IPS-20b (cell line): ENCODE measurements at regions not wholly inside any gene's neighbourhood (a gene's known extent, or its start where the extent isn't known, plus 50 kb on each side); places are given as distances from the start of the nearest gene placed in this dataset.

Source experiments
- H3K27ac ChIP-seq: one replicate; pipeline ENCODE4 v1.5.1; 2013; ENCODE audit warnings: low read length
- H3K27me3 ChIP-seq: 2 replicates; pipeline ENCODE4 v1.6.1; 2013; ENCODE audit warnings: mild to moderate bottlenecking, low read length, inconsistent platforms; ENCODE audit not compliant: insufficient read depth
- H3K36me3 ChIP-seq: 2 replicates; pipeline ENCODE4 v1.6.1; 2013; ENCODE audit warnings: low read depth, mild to moderate bottlenecking, inconsistent platforms, low read length, moderate library complexity; ENCODE audit not compliant: insufficient read depth
- H3K4me1 ChIP-seq: 2 replicates; pipeline ENCODE4 v1.6.1; 2013; ENCODE audit warnings: mild to moderate bottlenecking, control low read depth, inconsistent platforms, low read length, moderate library complexity; ENCODE audit not compliant: insufficient read depth
- H3K4me3 ChIP-seq: 2 replicates; pipeline ENCODE4 v1.5.1; 2013; ENCODE audit warnings: mild to moderate bottlenecking, low read length, inconsistent platforms
- H3K9ac ChIP-seq: 2 replicates; pipeline ENCODE4 v1.6.1; 2013; ENCODE audit warnings: low read depth, mild to moderate bottlenecking, inconsistent platforms, low read length, moderate library complexity
- H3K9me3 ChIP-seq: 2 replicates; pipeline ENCODE4 v1.6.1; 2013; ENCODE audit warnings: mild to moderate bottlenecking, low read depth, low read length, inconsistent platforms; ENCODE audit not compliant: insufficient read depth

DNA sequence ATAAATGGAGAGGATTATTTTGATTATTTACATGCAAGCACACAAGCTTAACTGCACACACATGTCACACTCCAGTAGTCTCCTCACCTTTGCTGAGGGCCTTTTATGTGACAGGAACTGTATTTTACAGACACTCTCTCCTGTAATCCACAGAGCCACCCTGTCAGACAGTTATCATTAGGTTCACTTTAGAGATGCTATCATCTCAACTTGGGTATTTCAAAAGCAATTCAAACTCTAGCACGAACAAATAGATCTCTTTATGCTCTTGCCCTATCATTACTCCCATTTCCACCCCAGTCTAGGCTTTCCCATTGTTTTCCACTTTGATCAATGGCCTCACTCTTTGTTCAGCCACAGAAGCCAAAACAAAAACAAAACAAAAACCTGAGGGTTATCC is 281.2 kb upstream of the EPHA4 start:
- Histone ChIP-seq H3K4me1 (no peaks in the 10 kb centered on the region), H3K4me3 (no peak overlapping the region), H3K36me3 (no peaks in the 10 kb centered on the region), H3K27ac (no peak overlapping the region), H3K9me3 (no peaks in the 10 kb centered on the region), H3K27me3 (no peaks in the 10 kb centered on the region), H3K9ac (no peak overlapping the region)

DNA sequence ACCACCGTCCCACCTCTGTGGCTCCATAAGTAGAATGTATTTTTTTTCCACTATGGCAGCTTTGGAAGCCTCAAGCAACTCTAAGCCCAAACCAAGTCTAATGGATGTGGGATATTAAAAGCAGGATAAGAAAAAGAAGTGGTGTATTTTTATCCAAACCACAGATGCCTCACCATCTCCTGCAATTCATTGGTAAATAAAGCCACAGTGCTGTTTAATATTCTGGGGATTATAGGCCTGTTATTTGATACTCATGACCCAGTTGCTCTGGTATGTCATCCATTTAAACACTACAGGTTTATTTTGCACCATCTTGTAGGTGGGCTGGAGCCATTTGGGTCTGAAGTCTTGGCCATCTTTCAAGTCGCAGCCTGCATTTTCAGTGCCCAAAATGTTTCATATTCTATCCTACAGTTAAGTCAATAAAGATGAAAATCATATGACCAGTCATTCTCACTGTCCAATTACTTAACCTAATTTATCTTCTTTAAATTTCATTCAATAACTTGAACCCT is 279.5 kb upstream of the EPHA4 start:
- H3K36me3 ChIP-seq = no peaks in the 10 kb centered on the region
- H3K4me3 ChIP-seq = no peak overlapping the region
- no peaks in the 10 kb centered on the region for H3K9me3 ChIP-seq
- no peak overlapping the region for H3K27ac ChIP-seq
- no peaks in the 10 kb centered on the region for H3K4me1 ChIP-seq
- H3K27me3 ChIP-seq = no peaks in the 10 kb centered on the region
- no peak overlapping the region for H3K9ac ChIP-seq

DNA sequence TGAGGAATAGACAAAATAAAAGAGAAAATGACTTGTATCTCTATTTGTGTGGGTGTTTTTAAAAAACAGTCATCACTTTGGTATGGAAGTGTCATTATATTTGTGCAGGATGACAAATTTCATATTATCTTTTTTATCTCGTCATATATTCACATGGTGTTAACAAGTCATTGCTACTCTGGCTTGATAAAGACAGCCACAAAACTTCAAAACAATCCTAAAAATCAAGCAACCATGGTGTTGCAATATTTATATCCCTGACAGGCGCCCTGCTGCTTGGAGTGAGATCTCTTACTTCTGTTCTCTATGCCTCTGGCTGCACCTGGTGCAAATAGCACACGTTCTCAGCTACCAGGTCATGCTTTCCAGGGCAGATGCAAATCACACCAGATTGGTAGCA is 278.0 kb upstream of the EPHA4 start:
- H3K9ac ChIP-seq = no peak overlapping the region
- no peak overlapping the region for H3K27ac ChIP-seq
- no peaks in the 10 kb centered on the region for H3K36me3 ChIP-seq
- H3K4me1 ChIP-seq = no peaks in the 10 kb centered on the region
- H3K27me3 ChIP-seq = no peaks in the 10 kb centered on the region
- H3K9me3 ChIP-seq = no peaks in the 10 kb centered on the region
- H3K4me3 ChIP-seq = no peak overlapping the region

DNA sequence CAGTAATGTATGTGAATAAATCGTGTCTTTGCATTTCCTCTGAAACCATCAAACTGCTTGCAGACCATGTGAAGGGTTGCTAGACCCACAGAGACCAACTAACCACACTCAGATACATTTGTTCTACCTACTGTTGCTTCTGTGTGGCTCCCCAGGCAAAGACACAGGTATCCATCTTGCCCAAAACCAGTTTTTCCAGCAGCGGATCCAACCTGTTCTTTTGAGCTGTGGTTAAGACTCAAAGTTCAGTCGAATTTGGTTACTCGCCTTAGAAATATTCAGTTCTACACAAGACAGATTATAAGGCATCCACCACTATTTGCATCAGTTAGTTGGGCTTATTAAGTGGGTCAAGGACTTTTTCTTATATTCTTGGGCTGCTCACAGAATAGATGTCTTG is 276.2 kb upstream of the EPHA4 start:
- H3K27ac ChIP-seq = no peak overlapping the region

DNA sequence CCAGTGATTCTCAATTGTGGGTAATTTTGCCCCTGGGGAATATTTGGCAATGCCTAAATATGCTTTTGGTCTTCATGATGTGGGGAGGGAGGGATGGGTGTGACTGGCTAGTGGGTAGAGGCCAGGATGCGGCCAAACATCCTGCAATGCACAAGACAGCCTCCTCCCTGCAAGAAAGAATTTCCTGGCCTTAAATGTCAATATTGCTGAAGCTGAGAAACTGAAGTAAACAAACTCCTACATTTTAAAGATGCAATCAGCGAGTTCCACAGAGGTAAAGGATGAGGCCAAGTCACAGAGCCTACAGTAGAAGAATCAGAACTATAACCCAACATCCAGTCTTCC is 272.9 kb upstream of the EPHA4 start:
- H3K4me1 ChIP-seq = no peaks in the 10 kb centered on the region
- no peak overlapping the region for H3K27ac ChIP-seq
- no peaks in the 10 kb centered on the region for H3K36me3 ChIP-seq
- H3K9ac ChIP-seq = no peak overlapping the region
- no peaks in the 10 kb centered on the region for H3K27me3 ChIP-seq
- H3K4me3 ChIP-seq = no peak overlapping the region
- H3K9me3 ChIP-seq = no peaks in the 10 kb centered on the region

More for the DNA sequence above, 276.2 kb upstream of the EPHA4 start:
- Histone ChIP-seq H3K9me3 (no peaks in the 10 kb centered on the region), H3K27me3 (no peaks in the 10 kb centered on the region), H3K4me3 (no peak overlapping the region), H3K36me3 (no peaks in the 10 kb centered on the region), H3K4me1 (no peaks in the 10 kb centered on the region), H3K9ac (no peak overlapping the region)

DNA sequence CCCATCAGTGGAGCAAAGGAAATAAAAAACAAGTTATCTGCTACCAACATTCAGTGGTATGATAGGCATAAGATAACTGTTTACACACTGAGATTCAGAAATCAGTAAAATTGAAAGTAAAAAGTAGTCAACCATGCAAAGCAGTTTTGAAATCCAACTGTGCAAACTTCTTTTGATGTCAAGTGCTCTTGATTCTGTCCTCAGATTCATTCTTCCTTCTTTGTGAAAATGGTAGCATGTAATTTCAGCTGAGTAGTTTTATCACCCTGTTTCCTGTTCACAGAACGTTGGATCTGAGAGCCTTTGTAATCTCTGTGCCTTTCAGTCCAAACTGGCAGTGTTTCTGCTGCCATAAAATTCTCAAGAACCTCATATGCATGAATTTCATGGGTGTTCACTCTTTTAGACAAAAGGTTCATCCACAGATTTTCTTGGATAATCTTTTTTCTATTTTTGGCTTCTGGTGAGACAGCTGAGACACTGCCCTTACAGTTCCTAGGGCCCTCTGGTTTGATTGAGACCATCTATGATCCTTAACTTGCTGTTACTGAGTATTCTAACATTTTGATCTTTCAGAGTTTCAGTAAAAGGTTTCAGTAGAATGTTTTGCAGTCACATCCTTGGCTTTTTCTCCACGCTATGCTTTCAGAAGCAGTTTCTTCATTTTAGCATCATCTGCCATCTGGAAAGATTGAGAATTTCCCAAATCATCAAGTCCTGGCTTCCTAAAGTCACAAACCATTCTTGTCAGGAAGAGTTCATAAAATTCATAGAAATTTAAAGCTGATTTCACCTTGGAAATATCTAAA is 272.3 kb upstream of the EPHA4 start:
- H3K4me1 ChIP-seq = no peaks in the 10 kb centered on the region
- H3K9ac ChIP-seq = no peak overlapping the region
- no peak overlapping the region for H3K4me3 ChIP-seq
- no peaks in the 10 kb centered on the region for H3K27me3 ChIP-seq
- H3K27ac ChIP-seq = no peak overlapping the region
- no peaks in the 10 kb centered on the region for H3K9me3 ChIP-seq
- H3K36me3 ChIP-seq = no peaks in the 10 kb centered on the region

DNA sequence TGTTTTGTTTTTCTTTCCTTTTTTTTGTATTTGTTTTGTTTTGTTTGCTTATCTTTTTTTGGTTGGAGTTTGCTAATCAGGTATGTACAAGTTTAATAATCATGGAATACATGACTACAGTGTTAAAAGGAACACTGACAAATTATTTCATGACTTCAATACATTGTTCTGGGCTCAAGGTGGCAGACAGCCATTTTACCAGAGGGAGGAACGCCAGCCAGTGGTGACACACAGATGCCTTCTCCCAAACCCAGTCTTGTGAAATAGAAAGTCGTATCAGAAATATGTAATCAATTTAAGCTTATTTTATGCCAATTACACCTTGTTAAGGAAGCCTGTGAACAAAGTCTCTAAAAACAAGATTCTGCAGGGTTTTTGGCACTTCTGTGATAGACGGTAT is 264.0 kb upstream of the EPHA4 start:
- H3K4me3 ChIP-seq = no peak overlapping the region
- H3K36me3 ChIP-seq = no peaks in the 10 kb centered on the region
- H3K4me1 ChIP-seq = 0 out of 2 replicates have a peak, but pooled peaks cover 4% of the 10 kb centered on the region

DNA sequence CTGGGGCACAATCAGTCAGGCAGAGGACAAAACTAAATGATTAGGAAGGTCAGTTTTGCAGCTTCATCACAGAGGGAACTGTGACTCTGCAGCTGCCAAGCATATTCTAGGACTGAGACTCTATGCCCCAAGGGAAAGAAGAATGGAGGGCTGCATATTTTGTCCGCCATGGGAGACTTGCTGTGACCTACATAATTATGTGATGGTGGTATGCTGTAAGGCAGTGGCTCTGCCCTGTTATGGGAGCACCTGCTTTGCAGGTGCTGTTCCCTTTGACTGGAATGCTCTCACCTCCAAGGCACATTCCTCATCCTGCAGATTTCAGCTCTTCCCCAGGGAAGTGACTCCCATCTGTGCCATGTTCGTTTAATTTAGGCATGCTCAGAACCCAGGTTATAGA is 261.9 kb upstream of the EPHA4 start:
- Histone ChIP-seq H3K9ac (no peak overlapping the region), H3K27me3 (no peaks in the 10 kb centered on the region), H3K4me1 (0 out of 2 replicates have a peak, but pooled peaks cover 4% of the 10 kb centered on the region), H3K27ac (no peak overlapping the region), H3K4me3 (no peak overlapping the region), H3K9me3 (no peaks in the 10 kb centered on the region; the same call in 1 of the 2 replicates), H3K36me3 (no peaks in the 10 kb centered on the region)

More for the DNA sequence above, 264.0 kb upstream of the EPHA4 start:
- H3K27ac ChIP-seq = no peak overlapping the region
- H3K9ac ChIP-seq = no peak overlapping the region
- H3K27me3 ChIP-seq = no peaks in the 10 kb centered on the region
- no peaks in the 10 kb centered on the region; the same call in 1 of the 2 replicates for H3K9me3 ChIP-seq

DNA sequence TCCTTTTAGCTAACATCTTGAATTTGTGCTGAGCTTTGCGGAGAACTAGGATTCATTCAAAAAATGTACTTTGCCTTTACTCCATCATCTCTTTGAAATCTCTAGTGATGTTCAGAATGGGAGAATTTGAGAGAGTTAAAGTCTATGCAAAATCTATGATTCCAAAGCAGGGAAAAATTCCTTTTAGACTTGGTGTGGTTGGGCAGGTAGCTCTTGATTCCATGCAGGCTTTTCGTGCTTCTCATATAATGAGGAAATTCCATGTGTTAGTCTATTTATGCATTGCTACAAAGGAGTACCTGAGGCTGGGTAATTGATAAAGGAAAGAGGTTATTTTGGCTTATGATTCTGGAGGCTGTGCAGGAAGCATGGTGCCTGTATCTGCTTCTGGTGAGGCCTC is 258.9 kb upstream of the EPHA4 start:
- Histone ChIP-seq H3K4me1 (0 out of 2 replicates have a peak, but pooled peaks cover 4% of the 10 kb centered on the region), H3K27me3 (no peaks in the 10 kb centered on the region), H3K9me3 (no peaks in the 10 kb centered on the region; the same call in 1 of the 2 replicates), H3K9ac (no peak overlapping the region), H3K27ac (no peak overlapping the region), H3K36me3 (no peaks in the 10 kb centered on the region), H3K4me3 (no peak overlapping the region)

DNA sequence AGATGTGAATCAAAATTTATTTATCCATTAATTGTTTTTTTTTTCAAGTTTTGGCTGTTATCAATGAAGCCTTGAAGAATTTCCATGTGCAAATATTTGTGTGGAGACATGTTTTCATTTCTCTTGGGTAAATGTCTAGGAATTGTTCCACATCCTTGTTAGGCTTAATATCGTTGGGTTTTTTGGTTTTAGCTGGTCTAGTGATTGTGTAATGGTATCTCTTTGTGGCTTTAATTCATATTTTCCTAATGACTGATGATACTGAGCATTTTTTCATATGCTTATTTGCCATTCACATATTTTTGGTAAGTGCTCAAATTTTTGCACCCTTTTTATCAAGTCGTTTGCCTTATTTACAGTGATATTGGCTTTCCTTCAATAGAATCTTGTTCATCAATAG is 250.3 kb upstream of the EPHA4 start:
- Histone ChIP-seq H3K4me1 (peaks cover 14% of the 10 kb centered on the region), H3K27ac (no peak overlapping the region), H3K4me3 (no peak overlapping the region), H3K36me3 (no peaks in the 10 kb centered on the region), H3K9me3 (no peaks in the 10 kb centered on the region), H3K27me3 (no peaks in the 10 kb centered on the region), H3K9ac (no peak overlapping the region)

DNA sequence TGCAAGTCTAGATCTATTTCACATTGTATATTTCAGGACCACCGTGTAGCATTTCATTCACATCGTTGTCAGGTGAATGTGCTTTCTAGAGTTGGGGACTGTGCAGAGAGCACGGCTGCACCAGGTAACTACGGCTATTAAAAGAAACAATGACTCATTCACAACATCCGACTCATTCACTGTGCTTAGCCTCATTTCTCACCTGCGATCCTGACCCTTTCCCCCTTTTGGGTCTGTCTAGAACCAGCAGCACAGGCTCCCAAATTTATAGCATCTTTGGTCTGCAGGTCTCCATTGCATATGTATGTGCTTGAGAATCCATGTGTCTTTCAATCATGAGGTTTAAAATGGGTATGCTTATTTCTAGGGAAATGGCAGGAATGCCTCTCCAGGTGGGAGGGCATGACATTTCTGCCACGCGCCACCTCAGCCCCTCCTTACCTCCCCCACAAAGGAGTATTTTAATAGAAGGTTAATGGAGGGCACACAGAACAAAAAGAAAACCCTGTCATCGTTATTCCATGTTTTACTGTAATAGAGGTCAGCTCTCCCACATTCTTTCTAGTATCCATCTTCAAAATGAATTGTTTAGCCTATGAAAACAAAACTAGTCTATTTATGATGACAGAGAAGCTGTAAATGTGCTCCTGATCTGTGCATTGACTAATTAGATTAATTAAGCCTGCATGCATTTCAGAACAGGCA is 246.7 kb upstream of the EPHA4 start:
- H3K27me3 ChIP-seq = no peaks in the 10 kb centered on the region
- no peak overlapping the region for H3K4me3 ChIP-seq
- no peak overlapping the region for H3K27ac ChIP-seq
- no peaks in the 10 kb centered on the region for H3K9me3 ChIP-seq
- H3K36me3 ChIP-seq = no peaks in the 10 kb centered on the region
- H3K9ac ChIP-seq = no peak overlapping the region
- H3K4me1 ChIP-seq = peaks cover 14% of the 10 kb centered on the region

DNA sequence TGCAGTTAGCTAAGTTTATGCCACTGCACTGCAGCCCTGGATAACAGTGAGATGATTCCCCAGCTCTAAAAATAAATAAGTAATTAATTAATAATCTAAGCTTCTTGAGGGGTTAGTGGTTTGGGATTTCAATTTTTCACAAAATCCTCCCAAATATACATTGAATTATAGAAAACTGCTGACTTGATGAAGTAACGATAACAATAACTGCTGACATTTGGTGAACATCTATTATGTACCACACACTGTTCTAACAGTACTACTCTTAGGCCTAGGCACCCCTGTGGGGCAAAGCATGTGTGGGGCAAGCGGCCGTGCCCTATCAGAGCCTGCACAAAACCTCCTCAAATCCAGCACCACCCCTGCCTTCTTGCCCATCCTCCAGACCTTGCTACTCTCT is 245.8 kb upstream of the EPHA4 start:
- peaks cover 14% of the 10 kb centered on the region for H3K4me1 ChIP-seq
- H3K36me3 ChIP-seq = no peaks in the 10 kb centered on the region
- H3K9ac ChIP-seq = no peak overlapping the region
- no peak overlapping the region for H3K4me3 ChIP-seq
- no peaks in the 10 kb centered on the region for H3K27me3 ChIP-seq
- no peak overlapping the region for H3K27ac ChIP-seq
- H3K9me3 ChIP-seq = no peaks in the 10 kb centered on the region
